ENCODE measurements at regions not wholly inside any gene's neighbourhood (a gene's known extent, or its start where the extent isn't known, plus 50 kb on each side); places are given as distances from the start of the nearest gene placed in this dataset.
"Not testable (repeated sequence)": the region's sequence is repeated elsewhere in the genome, so short reads cannot be mapped to it uniquely, and the experiment has no call there.

- DNase-seq (ENCODE audit: low read depth), result no peak
Measured at GRCh38 chr2:146386096-146386495, 1458.7 kb upstream of the ACVR2A start.

DNA sequence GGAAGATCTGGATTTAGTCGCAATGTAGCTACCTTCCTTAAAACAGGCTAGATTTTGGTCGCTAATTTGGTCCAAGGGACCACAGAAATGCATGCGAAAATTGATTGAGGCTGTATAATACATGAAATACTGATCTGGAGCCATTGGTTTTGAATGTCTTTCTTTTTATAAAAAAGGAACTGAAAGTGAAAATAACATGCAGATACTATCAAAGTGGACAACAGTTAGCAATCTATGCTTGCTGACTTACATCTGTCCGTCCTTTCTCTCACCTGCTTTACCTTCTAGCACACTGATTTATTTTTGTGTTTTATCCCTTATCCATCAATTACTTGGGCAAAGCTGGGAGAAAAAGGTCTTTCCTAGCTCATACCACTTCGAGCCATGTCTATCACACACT lies 1459.8 kb upstream of the ACVR2A start:
- DNase-seq (ENCODE audit: low read depth), result no peak

DNA sequence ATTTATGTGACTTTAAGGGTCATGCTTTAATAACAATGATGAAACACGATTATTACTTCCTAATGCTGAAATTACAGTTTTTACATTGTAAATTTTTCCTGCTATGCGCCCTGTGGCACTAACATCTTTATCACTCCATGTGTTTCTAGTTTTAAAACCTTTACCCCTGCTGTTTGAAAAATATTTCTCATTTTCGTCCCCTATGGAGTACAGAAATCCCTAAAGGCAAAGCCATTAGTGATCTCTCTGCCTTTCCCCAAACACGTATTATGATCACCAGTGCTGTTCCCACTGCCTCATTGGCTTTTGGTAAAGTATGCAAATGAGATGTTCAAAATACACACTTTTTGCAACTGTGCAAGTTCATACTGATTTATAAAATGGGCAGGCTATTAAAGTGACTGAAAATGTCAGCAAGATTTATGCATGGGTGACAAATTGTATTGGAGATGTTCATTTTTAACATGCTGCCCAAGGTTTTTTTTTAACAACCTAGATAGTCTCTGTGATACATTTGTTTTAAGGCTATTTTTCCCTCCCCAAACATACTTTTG lies 1468.2 kb upstream of the ACVR2A start:
- DNase-seq (ENCODE audit: low read depth), result no peak

- no peak for DNase-seq (ENCODE audit: low read depth)
Measured at GRCh38 chr2:146374505-146374904, 1470.3 kb upstream of the ACVR2A start.

GRCh38 chr2:146371364-146371763 lies 1473.5 kb upstream of the ACVR2A start:
- not testable (repeated sequence) for DNase-seq (ENCODE audit: low read depth)

GRCh38 chr2:146370826-146371225 lies 1474.0 kb upstream of the ACVR2A start:
- DNase-seq (ENCODE audit: low read depth), result no peak

- no peak for DNase-seq (ENCODE audit: low read depth)
Measured at GRCh38 chr2:146366276-146366675, 1478.6 kb upstream of the ACVR2A start.

GRCh38 chr2:146365041-146365440 lies 1479.8 kb upstream of the ACVR2A start:
- no peak for DNase-seq (ENCODE audit: low read depth)

GRCh38 chr2:146363731-146364130 lies 1481.1 kb upstream of the ACVR2A start:
- DNase-seq (ENCODE audit: low read depth), result no peak

DNA sequence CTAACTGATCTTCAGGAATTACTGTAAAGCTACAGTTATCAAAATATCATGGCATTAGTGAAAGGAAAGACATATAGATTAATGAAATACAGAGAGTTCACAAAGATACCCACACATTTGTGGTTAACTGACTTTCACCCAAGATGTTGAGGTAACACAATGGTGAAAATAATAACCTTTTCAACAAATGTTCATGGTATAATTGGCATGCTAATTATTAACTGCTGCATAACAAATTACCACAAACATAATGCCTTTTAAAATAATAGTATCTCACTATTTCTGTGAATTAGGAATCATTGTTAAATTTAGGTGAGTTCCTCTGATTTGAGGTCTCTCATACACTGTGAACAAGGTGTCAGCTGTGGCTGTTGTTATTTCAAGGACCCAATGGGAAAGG lies 1493.1 kb upstream of the ACVR2A start:
- no peak for DNase-seq (ENCODE audit: low read depth)

GRCh38 chr2:146349334-146349733 lies 1495.5 kb upstream of the ACVR2A start:
- DNase-seq (ENCODE audit: low read depth), result no peak

- DNase-seq (ENCODE audit: low read depth), result no peak
Measured at GRCh38 chr2:146324951-146325350, 1519.9 kb upstream of the ACVR2A start.

DNA sequence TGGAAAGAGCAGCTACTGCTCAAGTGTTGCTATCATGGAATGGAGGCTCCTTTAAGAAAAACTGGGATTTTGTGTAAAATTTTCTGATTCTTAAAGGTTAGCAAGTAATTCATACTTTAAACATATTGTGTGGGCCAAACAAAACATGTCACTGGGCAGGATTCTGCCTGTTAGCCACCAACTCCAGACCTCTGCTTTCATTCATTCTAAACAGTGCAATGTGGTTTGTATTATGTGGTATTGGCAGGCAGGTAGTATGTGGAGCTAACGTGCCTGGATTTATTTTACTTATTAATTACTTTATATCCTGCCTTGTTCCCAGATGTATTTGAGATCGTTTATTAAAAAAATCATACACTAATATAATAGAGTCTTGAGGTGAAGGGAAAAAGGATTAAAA lies 1521.3 kb upstream of the ACVR2A start:
- DNase-seq (ENCODE audit: low read depth), result no peak

GRCh38 chr2:146321175-146321574 lies 1523.7 kb upstream of the ACVR2A start:
- no peak for DNase-seq (ENCODE audit: low read depth)

GRCh38 chr2:146317959-146318358 lies 1526.9 kb upstream of the ACVR2A start:
- no peak for DNase-seq (ENCODE audit: low read depth)

DNA sequence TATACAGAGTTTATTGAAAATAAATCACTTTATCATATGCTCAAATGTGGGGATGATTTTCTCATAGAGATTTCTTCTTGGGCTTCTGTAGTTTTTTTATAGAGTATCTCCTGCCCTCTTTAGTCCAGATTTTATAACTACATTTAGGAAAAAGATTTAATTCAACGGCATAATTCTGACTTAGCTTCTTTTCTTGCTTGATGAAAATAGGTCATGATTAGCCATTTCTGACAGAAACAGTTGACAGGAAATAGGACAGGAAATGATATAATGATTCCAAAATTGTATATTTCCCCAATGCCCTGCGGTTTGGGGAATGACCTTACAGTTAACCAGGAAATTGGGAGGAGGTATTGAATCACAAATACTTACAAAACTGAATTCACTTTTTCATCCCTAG lies 1531.9 kb upstream of the ACVR2A start:
- no peak for DNase-seq (ENCODE audit: low read depth)

DNA sequence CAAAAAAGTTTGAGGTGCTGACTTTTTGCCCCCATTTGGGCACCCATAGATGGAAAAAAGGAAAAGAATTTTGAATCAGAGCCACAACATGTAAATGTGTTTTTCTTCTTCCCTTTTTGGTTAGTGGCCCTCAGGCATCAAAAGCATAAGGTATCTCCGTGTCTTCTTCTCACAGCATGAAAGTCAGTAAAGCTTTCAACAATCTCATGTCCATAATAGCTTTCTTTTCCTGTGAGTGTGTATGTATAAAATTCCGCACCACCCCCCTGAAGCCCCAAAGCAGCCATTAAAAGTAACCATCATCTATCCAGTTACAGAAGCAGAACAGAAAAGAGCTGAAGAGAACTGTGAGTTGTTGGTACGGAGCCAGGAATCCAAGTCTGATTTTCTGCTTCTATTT lies 1539.7 kb upstream of the ACVR2A start:
- DNase-seq (ENCODE audit: low read depth), result no peak

DNA sequence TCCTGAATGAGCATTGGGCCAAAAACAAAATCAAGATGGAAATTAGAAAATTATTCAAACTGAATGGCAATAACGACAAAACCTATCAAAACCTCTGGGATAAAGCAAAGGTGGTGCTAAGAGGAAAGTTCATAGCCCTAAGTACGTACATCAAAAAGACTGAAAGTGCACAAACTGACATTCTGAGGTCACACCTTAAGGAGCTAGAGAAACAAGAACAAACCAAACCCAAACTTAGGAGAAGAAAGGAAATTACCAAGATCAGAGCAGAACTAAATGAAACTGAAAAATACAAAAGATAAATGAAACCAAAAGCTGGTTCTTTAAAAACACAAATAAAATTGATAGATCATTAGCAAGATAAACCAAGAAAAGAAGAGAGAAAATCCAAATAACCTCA lies 1543.5 kb upstream of the ACVR2A start:
- DNase-seq (ENCODE audit: low read depth), result no peak

GRCh38 chr2:146295080-146295670 lies 1549.7 kb upstream of the ACVR2A start:
- no peak for DNase-seq (ENCODE audit: low read depth)

- DNase-seq (ENCODE audit: low read depth), result no peak
Measured at GRCh38 chr2:146287281-146287680, 1557.5 kb upstream of the ACVR2A start.

GRCh38 chr2:146278881-146279280 lies 1565.9 kb upstream of the ACVR2A start:
- DNase-seq (ENCODE audit: low read depth), result no peak

DNA sequence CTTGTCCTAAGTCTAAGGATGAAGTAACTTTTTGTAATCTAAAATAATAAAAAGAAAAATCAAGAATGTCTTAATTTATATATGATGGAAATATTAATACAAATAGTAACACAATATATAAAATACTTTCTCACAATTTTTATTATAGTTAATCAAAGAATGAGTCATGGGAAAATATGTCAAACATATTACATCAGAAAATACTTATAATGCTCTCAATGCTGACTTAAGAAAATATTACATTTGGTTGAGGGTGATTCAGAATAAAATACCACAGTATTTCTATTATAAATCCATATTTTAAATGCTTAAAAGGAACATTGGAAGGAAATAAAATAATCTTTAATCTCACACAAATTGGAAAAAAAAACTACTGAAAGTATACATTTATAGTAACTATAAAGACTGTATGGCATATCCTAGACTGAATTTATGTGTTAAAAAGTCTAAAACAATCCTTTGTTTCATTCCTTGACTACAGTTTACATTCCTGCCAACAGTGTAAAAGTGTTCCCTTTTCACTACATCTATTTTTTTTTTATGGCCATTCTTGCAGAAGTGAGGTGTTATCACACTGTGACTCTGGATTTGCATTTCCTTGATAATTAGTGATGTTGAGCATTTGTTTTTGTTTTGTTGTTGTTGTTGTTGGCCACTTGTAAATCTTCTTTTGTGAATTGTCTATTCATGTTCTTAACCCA lies 1573.5 kb upstream of the ACVR2A start:
- no peak for DNase-seq (ENCODE audit: low read depth)

DNA sequence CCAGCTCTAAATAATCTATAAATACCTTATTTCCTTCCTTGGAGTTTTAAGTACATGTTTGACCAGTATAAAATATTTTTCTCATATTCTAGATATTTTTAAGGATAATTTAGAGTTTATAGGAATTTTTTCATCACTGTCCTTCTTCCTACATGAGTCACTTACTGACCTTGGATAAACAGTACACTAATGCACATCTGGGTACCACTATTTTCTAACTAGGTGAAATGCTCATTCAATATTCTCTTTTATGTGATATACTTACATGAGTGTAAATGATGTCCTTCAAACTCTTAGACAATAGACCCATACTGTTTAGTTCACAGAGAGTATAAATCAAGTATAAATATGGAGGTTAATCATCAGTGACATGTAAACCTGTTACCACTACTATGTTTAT lies 1574.2 kb upstream of the ACVR2A start:
- no peak for DNase-seq (ENCODE audit: low read depth)

GRCh38 chr2:146267093-146267492 lies 1577.7 kb upstream of the ACVR2A start:
- DNase-seq (ENCODE audit: low read depth), result no peak

All from stimulated activated CD8-positive, alpha-beta memory T cell treated with anti-CD3 and anti-CD28 coated beads, Interleukin-4, amount 100 ng/mL, for 24 hours (primary cell).